H1 (cell line): ENCODE measurements at regions not wholly inside any gene's neighbourhood (a gene's known extent, or its start where the extent isn't known, plus 50 kb on each side); places are given as distances from the start of the nearest gene placed in this dataset.

Experiments
- CTCF ChIA-PET: fragments of 300-600 bp; sonication (Branson Sonifier 250); formaldehyde crosslinking; loops from one replicate; lab custom pipeline; 2021; ENCODE audit not compliant: partially characterized antibody; lab: Charles Lee
- POLR2A ChIA-PET: fragments of 300-600 bp; sonication (Branson Sonifier 250); formaldehyde crosslinking; loops from one replicate; lab custom pipeline; 2021; ENCODE audit warnings: inconsistent platforms; ENCODE audit not compliant: partially characterized antibody; lab: Charles Lee
- DNase-seq, 2 experiments: peaks; one replicate each; pipeline versions ENCODE4 v3.0.0 to v3.0.0-alpha.2; 2010 to 2022; ENCODE audit warnings: low spot score in 2 of 2, low read depth in 1 of 2, mixed read lengths in 1 of 2
- FAIRE-seq: peaks from 2 replicates; lab custom pipeline; 2011; peaks lifted over from hg19 to GRCh38; lab: Jason Lieb, UNC
- H2AFZ ChIP-seq: 2 replicates; pipeline ENCODE4 v1.8.1; 2012; ENCODE audit warnings: low read length, inconsistent platforms
- H2AK5ac ChIP-seq: 2 replicates; pipeline ENCODE4 v1.6.1; 2013; ENCODE audit warnings: low read depth, low read length
- H2BK120ac ChIP-seq: replicated peaks from 2 replicates; pipeline ENCODE3; 2013; ENCODE audit warnings: low read depth, low read length, inconsistent platforms
- H2BK12ac ChIP-seq: 2 replicates; pipeline ENCODE4 v1.6.1; 2013; ENCODE audit warnings: low read depth, low read length
- H2BK15ac ChIP-seq: 2 replicates; pipeline ENCODE4 v1.6.1; 2013; ENCODE audit warnings: low read length
- H2BK20ac ChIP-seq: 2 replicates; pipeline ENCODE4 v1.6.1; 2013; ENCODE audit warnings: low read length
- H2BK5ac ChIP-seq: 2 replicates; pipeline ENCODE4 v1.6.1; 2013; ENCODE audit warnings: low read depth, low read length
- H3K14ac ChIP-seq: 2 replicates; pipeline ENCODE4 v1.6.1; 2013; ENCODE audit warnings: inconsistent platforms; ENCODE audit not compliant: insufficient read length
- H3K18ac ChIP-seq: 2 replicates; pipeline ENCODE4 v1.6.1; 2013; ENCODE audit warnings: low read length; ENCODE audit errors: extremely low read depth
- H3K23ac ChIP-seq: 2 replicates; pipeline ENCODE4 v1.6.1; 2013; ENCODE audit warnings: inconsistent platforms; ENCODE audit not compliant: insufficient read length
- H3K23me2 ChIP-seq: 2 replicates; pipeline ENCODE4 v1.6.1; 2013; ENCODE audit warnings: low read depth, low read length
- H3K27ac ChIP-seq: 2 replicates; pipeline ENCODE4 v1.6.1; 2011; ENCODE audit warnings: low read depth, low read length, inconsistent platforms
- H3K27me3 ChIP-seq, 4 experiments: replicated peaks in 1 of 4; 1 replicate in 1 of 4; 2 replicates in 3 of 4; pipeline versions ENCODE4 v1.6.1 to v1.8.1; 2011 to 2013; ENCODE audit warnings: low read length in 3 of 4, mild to moderate bottlenecking in 3 of 4, inconsistent platforms in 2 of 4, mixed read lengths in 2 of 4, moderate library complexity in 1 of 4; ENCODE audit not compliant: control insufficient read depth in 3 of 4, insufficient read depth in 3 of 4; ENCODE audit errors: extremely low read depth in 1 of 4
- H3K36me3 ChIP-seq, 4 experiments: 2 replicates each; pipeline versions ENCODE4 v1.6.1 to v1.8.1; 2011 to 2013; ENCODE audit warnings: mild to moderate bottlenecking in 4 of 4, low read length in 3 of 4, moderate library complexity in 2 of 4, control low read depth in 1 of 4, inconsistent platforms in 1 of 4; ENCODE audit not compliant: insufficient read depth in 4 of 4, control insufficient read depth in 2 of 4
- H3K4ac ChIP-seq: replicated peaks from 2 replicates; pipeline ENCODE3; 2013; ENCODE audit warnings: low read length, low read depth, mixed read lengths, inconsistent platforms; ENCODE audit not compliant: insufficient read length
- H3K4me1 ChIP-seq, 4 experiments: replicated peaks in 1 of 4; 1 replicate in 1 of 4; 2 replicates in 3 of 4; pipeline versions ENCODE4 v1.6.1 to v1.8.1; 2011 to 2013; ENCODE audit warnings: low read length in 3 of 4, inconsistent platforms in 2 of 4, mixed read lengths in 1 of 4; ENCODE audit not compliant: insufficient read depth in 4 of 4, control insufficient read depth in 3 of 4
- H3K4me2 ChIP-seq, 2 experiments: 2 replicates each; pipeline versions ENCODE4 v1.6.1 to v1.8.1; 2011 to 2013; ENCODE audit warnings: low read depth in 2 of 2, low read length in 2 of 2, control low read depth in 1 of 2, inconsistent platforms in 1 of 2, mild to moderate bottlenecking in 1 of 2; ENCODE audit not compliant: insufficient read depth in 1 of 2
- H3K4me3 ChIP-seq, 4 experiments: fragments of 200-600, 300-600 bp in 1 of 4; sonication (generic), shearing (Covaris generic), sonication (Bioruptor Twin) in 1 of 4; 2 replicates each; pipeline versions ENCODE4 v1.5.1 to v1.8.1; 2011 to 2016; ENCODE audit warnings: low read length in 4 of 4, low read depth in 3 of 4, control low read depth in 2 of 4, inconsistent platforms in 2 of 4, mild to moderate bottlenecking in 2 of 4, mixed read lengths in 1 of 4, moderate library complexity in 1 of 4; ENCODE audit not compliant: insufficient read depth in 2 of 4; ENCODE audit errors: extremely low read depth in 1 of 4
- H3K56ac ChIP-seq: replicated peaks from 2 replicates; pipeline ENCODE3; 2013; ENCODE audit warnings: low read depth, mild to moderate bottlenecking, mixed read lengths, low read length, inconsistent platforms; ENCODE audit not compliant: insufficient read length
- H3K79me1 ChIP-seq: 2 replicates; pipeline ENCODE4 v1.6.1; 2013; ENCODE audit warnings: low read depth, low read length, control low read depth
- H3K79me2 ChIP-seq, 2 experiments: 2 replicates each; pipeline versions ENCODE4 v1.6.1 to v1.8.1; 2012 to 2013; ENCODE audit warnings: low read length in 2 of 2, mild to moderate bottlenecking in 2 of 2, inconsistent platforms in 1 of 2; ENCODE audit not compliant: insufficient read depth in 2 of 2, control insufficient read depth in 1 of 2
- H3K9ac ChIP-seq, 4 experiments: replicated peaks in 1 of 4; 1 replicate in 1 of 4; 2 replicates in 3 of 4; pipeline versions ENCODE4 v1.6.1 to v1.8.1; 2011 to 2013; ENCODE audit warnings: low read depth in 3 of 4, low read length in 3 of 4, control low read depth in 2 of 4, mild to moderate bottlenecking in 2 of 4, moderate library complexity in 2 of 4, inconsistent platforms in 1 of 4; ENCODE audit errors: extremely low read depth in 1 of 4
- H3K9me3 ChIP-seq, 2 experiments: 2 replicates each; pipeline versions ENCODE4 v1.6.1 to v1.8.1; 2012 to 2013; ENCODE audit warnings: mild to moderate bottlenecking in 2 of 2, moderate library complexity in 2 of 2, control low read depth in 1 of 2, inconsistent platforms in 1 of 2, low read depth in 1 of 2, low read length in 1 of 2, mixed read lengths in 1 of 2; ENCODE audit not compliant: insufficient read depth in 2 of 2
- H4K20me1 ChIP-seq, 2 experiments: replicated peaks in 1 of 2; 2 replicates each; pipeline versions ENCODE3 to v1.8.1; 2011 to 2013; ENCODE audit warnings: inconsistent platforms in 2 of 2, low read length in 2 of 2, mild to moderate bottlenecking in 1 of 2; ENCODE audit not compliant: insufficient read depth in 2 of 2, control insufficient read depth in 1 of 2
- H4K5ac ChIP-seq: 2 replicates; pipeline ENCODE4 v1.6.1; 2013; ENCODE audit warnings: low read length, low read depth, mixed read lengths, inconsistent platforms; ENCODE audit not compliant: insufficient read length
- H4K8ac ChIP-seq: 2 replicates; pipeline ENCODE4 v1.8.0; 2013; ENCODE audit warnings: mild to moderate bottlenecking, moderate library complexity, low read length, inconsistent platforms; ENCODE audit not compliant: insufficient read depth; ENCODE audit errors: extremely low read depth
- H4K91ac ChIP-seq: replicated peaks from 2 replicates; pipeline ENCODE3; 2013; ENCODE audit warnings: low read length, mixed read lengths, inconsistent platforms; ENCODE audit not compliant: insufficient read length
- CHD7 ChIP-seq: fragments of 300-600 bp; sonication (generic); IDR thresholded peaks from 2 replicates; pipeline ENCODE4 v1.7.1; 2012; ENCODE audit warnings: low read length, moderate library complexity, mild to moderate bottlenecking, inconsistent platforms; ENCODE audit not compliant: insufficient replicate concordance
- WGBS, 2 experiments: shearing (Covaris generic) in 1 of 2; methylation state at CpG; one replicate each; pipeline versions ENCODE4 v1.1.6 to v1.1.7; 2013 to 2015; ENCODE audit warnings: low lambda C conversion rate in 2 of 2, mixed read lengths in 2 of 2, inconsistent platforms in 1 of 2, low coverage in 1 of 2, missing lambda C conversion rate in 1 of 2; ENCODE audit not compliant: insufficient replicate concordance in 2 of 2, insufficient coverage in 1 of 2, insufficient read length in 1 of 2; ENCODE audit errors: extremely low coverage in 1 of 2, missing lambda C conversion rate in 1 of 2; 5-methylcytosine and 5-hydroxymethylcytosine counted together

DNA sequence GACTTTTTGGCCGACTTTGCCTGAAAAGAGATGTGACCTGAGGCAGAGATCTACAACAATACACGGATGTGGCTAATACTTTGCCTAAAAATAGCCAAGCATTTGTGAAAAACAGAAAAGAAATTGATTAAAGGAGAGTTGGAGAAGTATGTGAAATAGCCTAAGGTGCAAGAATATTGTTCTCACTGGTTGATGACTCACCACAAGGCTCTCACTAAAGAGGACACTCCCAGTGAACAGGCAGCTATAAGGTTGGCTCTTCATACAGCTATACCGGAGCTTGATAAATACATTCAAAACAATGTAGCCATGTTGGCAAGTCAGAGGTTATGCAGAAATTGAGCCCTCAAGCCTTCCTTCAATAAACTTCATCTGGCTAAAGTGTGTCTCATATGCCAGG, 317.2 kb upstream of the GRAMD2B start:
- no peaks in the 10 kb centered on the region for H3K9me3 ChIP-seq
- H3K56ac ChIP-seq = no peak overlapping the region
- no peak overlapping the region for H2BK120ac ChIP-seq
- FAIRE-seq (no peak), DNase-seq (no peak)
- H4K5ac ChIP-seq = no peak overlapping the region
- 0 out of 2 replicates have a peak overlapping the region, but pooled peaks have one; percentile 13 for H2BK20ac ChIP-seq
- no peak overlapping the region for H4K91ac ChIP-seq
- no peak overlapping the region for H3K23ac ChIP-seq
- no peak overlapping the region for H2AFZ ChIP-seq
- POLR2A ChIA-PET = no interaction called here
- H2BK5ac ChIP-seq = no peak overlapping the region
- no peak overlapping the region for H3K18ac ChIP-seq
- H3K79me2 ChIP-seq = no peaks in the 10 kb centered on the region
- H3K9ac ChIP-seq = no peak overlapping the region
- no peak overlapping the region for H3K4me2 ChIP-seq
- no peaks in the 10 kb centered on the region for H3K36me3 ChIP-seq
- H4K20me1 ChIP-seq = no peaks in the 10 kb centered on the region
- no peak overlapping the region for H3K14ac ChIP-seq
- H2BK12ac ChIP-seq = no peak overlapping the region
- no peak overlapping the region for H3K27ac ChIP-seq
- no peak overlapping the region for H4K8ac ChIP-seq
- peaks cover 0 to 6% (median 2%) of the 10 kb centered on the region in 4 experiments; a peak in 2 of 7 replicates for H3K4me1 ChIP-seq
- CTCF ChIA-PET = no interaction called here
- no peaks in the 10 kb centered on the region for H3K27me3 ChIP-seq
- WGBS, 2 experiments = 90% methylated on average over 3 of the region's 3 CpGs; no CpG with 5 or more reads in 1 of the 2 experiments
- H3K4me3 ChIP-seq = no peak overlapping the region
- H3K4ac ChIP-seq = no peak overlapping the region
- H3K79me1 ChIP-seq = no peaks in the 10 kb centered on the region
- no peak overlapping the region for H2BK15ac ChIP-seq
- no peaks in the 10 kb centered on the region for H3K23me2 ChIP-seq
- H2AK5ac ChIP-seq = no peak overlapping the region
- TF ChIP-seq CHD7 = no peak
